Thoracic aorta (tissue), 2 donors: ENCODE measurements at regions not wholly inside any gene's neighbourhood (a gene's known extent, or its start where the extent isn't known, plus 50 kb on each side); places are given as distances from the start of the nearest gene placed in this dataset.

ENCODE experiments used
- ATAC-seq: fragments of 150-250 bp; one replicate; pipeline ENCODE4 v1.8.0; 2017; ENCODE audit warnings: low read depth; ENCODE audit not compliant: insufficient number of reproducible peaks, low FRiP score
- DNase-seq: peaks from one replicate; pipeline ENCODE4 v3.0.0-alpha.2; 2020; ENCODE audit warnings: low spot score
- H3K27ac ChIP-seq, 2 donors: fragments of 200-600 bp; sonication (generic); 1 replicate in 1 of 2; 2 replicates in 1 of 2; pipeline ENCODE4 v1.5.1; 2016; ENCODE audit warnings: mild to moderate bottlenecking in 2 of 2, moderate library complexity in 2 of 2
- H3K27me3 ChIP-seq: fragments of 200-600 bp; sonication (generic); replicated peaks from 2 replicates; pipeline ENCODE4 v1.6.0; 2016; ENCODE audit warnings: mild to moderate bottlenecking; ENCODE audit not compliant: insufficient read depth
- H3K36me3 ChIP-seq: fragments of 200-600 bp; sonication (generic); one replicate; pipeline ENCODE4 v1.5.1; 2016
- H3K4me1 ChIP-seq, 2 donors: fragments of 200-600 bp; sonication (generic); 1 replicate in 1 of 2; 2 replicates in 1 of 2; pipeline versions ENCODE4 v1.5.1 to v1.6.0; 2016; ENCODE audit warnings: low read depth in 2 of 2, mild to moderate bottlenecking in 1 of 2; ENCODE audit not compliant: control insufficient read depth in 1 of 2
- H3K4me3 ChIP-seq: fragments of 200-600 bp; sonication (generic); 2 replicates; pipeline ENCODE4 v1.5.1; 2016; ENCODE audit warnings: mild to moderate bottlenecking
- H3K9me3 ChIP-seq: fragments of 200-600 bp; sonication (generic); 2 replicates; pipeline ENCODE4 v1.5.1; 2016
- TF ChIP-seq, protein P1 (sequence below): fragments of 200-600 bp; sonication (generic); IDR thresholded peaks from one replicate; pipeline ENCODE4 v1.5.1; 2019; ENCODE audit warnings: antibody characterized with exemption

DNA sequence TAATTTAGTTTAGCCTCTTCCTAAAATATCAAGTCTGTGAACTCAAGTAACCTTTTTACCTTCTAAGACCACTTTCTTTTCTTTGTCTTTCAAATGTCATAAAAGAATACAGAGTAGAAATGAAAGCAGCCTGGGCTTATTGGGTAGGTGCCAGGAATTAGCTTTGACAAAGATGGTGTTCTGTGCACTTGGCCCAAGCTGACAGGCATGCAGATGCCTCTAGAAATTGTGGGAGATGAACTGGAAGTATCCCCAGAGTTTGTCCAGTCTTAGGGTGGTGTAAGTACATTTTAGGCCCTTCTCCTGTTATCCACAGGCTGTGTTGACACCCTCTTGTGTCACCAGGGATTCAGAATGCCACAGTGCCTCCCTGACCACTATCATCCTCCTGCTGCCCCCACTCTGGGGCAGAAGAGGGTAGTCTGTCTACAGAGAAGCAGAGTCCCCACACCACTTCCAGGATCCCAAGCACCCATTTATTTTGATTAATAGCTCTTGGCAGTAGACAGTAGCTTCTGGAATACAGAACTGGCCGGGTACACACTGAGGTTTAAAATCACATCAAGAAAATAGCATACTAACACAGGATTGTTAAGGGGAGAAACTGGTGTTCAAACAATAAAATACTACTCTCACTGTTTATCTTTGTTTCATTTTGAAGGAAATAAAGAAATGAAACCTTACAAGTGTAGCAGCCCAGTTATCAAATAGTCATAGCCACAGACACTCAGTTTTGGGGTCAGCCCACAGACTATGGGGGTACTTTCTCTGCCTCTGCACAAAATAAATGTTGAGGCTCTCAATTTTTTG, 343.2 kb downstream of the KCNRG start:
- ATAC-seq: no peak
- Histone ChIP-seq H3K4me1 (peaks cover 12 to 27% of the 10 kb centered on the region in 2 donors), H3K27ac (peak overlapping the region; percentile 53 to 75), H3K4me3 (no peak overlapping the region), H3K27me3 (no peaks in the 10 kb centered on the region), H3K36me3 (no peaks in the 10 kb centered on the region), H3K9me3 (no peaks in the 10 kb centered on the region)
- no peak for DNase-seq
- TF ChIP-seq, protein P1, sequence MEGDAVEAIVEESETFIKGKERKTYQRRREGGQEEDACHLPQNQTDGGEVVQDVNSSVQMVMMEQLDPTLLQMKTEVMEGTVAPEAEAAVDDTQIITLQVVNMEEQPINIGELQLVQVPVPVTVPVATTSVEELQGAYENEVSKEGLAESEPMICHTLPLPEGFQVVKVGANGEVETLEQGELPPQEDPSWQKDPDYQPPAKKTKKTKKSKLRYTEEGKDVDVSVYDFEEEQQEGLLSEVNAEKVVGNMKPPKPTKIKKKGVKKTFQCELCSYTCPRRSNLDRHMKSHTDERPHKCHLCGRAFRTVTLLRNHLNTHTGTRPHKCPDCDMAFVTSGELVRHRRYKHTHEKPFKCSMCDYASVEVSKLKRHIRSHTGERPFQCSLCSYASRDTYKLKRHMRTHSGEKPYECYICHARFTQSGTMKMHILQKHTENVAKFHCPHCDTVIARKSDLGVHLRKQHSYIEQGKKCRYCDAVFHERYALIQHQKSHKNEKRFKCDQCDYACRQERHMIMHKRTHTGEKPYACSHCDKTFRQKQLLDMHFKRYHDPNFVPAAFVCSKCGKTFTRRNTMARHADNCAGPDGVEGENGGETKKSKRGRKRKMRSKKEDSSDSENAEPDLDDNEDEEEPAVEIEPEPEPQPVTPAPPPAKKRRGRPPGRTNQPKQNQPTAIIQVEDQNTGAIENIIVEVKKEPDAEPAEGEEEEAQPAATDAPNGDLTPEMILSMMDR: no peak

DNA sequence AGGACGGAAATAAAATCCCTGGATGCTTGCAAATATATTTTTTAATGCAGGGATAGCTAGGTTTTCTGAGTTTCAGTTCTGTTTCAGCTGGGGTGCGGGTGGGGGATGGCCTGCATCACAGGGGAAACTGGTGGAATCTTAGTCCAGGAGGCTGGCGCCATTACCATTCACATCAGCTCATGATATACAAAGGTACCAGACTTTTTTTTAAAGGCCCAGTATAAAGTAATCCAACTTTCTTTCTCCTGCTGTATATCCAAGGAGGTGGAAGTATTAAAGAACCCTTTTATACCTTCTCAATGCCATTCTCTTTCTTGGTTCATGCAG, 343.8 kb downstream of the KCNRG start:
- no peaks in the 10 kb centered on the region for H3K9me3 ChIP-seq
- no peak overlapping the region for H3K4me3 ChIP-seq
- peaks cover 12 to 27% of the 10 kb centered on the region in 2 donors for H3K4me1 ChIP-seq
- no peak for DNase-seq
- H3K27me3 ChIP-seq: no peaks in the 10 kb centered on the region
- ATAC-seq: no peak
- H3K27ac ChIP-seq: peak overlapping the region; percentile 53 to 75
- TF ChIP-seq, protein P1: no peak
- no peaks in the 10 kb centered on the region for H3K36me3 ChIP-seq

DNA sequence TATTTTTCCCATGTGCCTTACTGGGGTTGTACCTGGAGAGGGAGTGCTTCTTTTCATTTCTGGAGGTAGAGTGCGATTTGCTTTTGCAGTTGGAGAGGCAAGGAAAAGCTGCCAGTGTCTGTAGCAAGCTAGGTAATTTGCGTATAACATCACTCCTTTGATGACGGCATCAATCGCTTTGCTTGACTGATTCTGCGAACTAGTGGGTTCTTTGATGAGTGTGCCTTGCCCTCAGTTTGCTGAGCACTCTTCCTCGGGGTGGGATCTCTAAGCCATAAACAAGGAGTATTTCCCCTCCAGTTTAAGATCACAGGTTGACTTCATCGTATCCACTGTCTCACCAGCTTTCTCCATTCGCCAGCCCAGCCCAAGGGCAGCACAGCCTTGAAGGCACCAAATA, 344.5 kb downstream of the KCNRG start:
- TF ChIP-seq, protein P1: no peak
- Histone ChIP-seq H3K9me3 (no peaks in the 10 kb centered on the region), H3K4me3 (no peak overlapping the region), H3K4me1 (peaks cover 12 to 27% of the 10 kb centered on the region in 2 donors), H3K36me3 (no peaks in the 10 kb centered on the region), H3K27ac (no peak overlapping the region), H3K27me3 (no peaks in the 10 kb centered on the region)
- ATAC-seq (no peak), DNase-seq (no peak)

DNA sequence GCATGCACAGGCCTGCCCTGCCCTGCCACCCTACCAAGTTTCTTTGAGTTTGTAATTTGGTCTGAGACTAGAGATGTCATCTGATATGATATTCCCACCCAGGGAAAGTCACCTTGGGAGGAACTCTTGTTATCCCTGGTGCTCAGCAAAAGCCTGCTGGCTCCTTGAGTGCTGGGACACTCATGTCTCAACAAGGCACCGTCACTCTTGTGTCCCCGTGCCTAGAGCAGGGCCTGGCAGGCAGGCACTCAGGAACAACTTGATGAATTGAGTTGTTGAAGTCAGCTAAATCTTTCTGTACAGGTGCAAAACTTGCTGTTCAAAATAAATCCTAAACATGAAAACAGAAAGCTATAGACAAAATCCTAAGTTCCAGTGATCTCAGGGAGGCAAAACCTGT, 345.4 kb downstream of the KCNRG start:
- TF ChIP-seq, protein P1: no peak
- peaks cover 12 to 27% of the 10 kb centered on the region in 2 donors for H3K4me1 ChIP-seq
- no peaks in the 10 kb centered on the region for H3K36me3 ChIP-seq
- no peak overlapping the region for H3K4me3 ChIP-seq
- no peaks in the 10 kb centered on the region for H3K27me3 ChIP-seq
- no peak overlapping the region for H3K27ac ChIP-seq
- DNase-seq (no peak), ATAC-seq (no peak)
- no peaks in the 10 kb centered on the region for H3K9me3 ChIP-seq

DNA sequence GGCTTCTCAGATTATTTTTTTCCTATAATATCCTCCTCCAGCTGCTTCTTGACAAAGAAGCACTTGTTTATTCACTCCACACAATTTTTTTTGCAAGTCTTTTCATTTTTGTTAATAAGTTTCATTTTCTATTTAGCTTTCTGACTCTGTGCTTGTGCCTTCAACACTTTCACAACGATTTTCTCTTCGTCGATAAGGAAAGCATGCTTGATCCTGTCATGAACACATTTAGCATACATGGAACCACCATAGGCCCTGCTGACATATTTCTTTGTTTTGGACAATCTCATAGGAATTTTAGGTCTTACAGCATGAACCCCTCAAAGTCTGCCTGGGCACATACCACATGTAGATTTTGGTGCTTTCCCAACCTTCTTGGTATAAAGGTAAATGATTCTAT, 346.0 kb downstream of the KCNRG start:
- ATAC-seq: no peak

More for the DNA sequence above, 346.0 kb downstream of the KCNRG start:
- TF ChIP-seq, protein P1: no peak
- Histone ChIP-seq H3K4me3 (no peak overlapping the region), H3K27ac (no peak overlapping the region), H3K4me1 (peaks cover 12 to 27% of the 10 kb centered on the region in 2 donors), H3K27me3 (no peaks in the 10 kb centered on the region), H3K9me3 (no peaks in the 10 kb centered on the region), H3K36me3 (no peaks in the 10 kb centered on the region)
- no peak for DNase-seq
